GM12878 (cell line): ENCODE measurements at regions not wholly inside any gene's neighbourhood (a gene's known extent, or its start where the extent isn't known, plus 50 kb on each side); places are given as distances from the start of the nearest gene placed in this dataset.
"Not testable (repeated sequence)": the region's sequence is repeated elsewhere in the genome, so short reads cannot be mapped to it uniquely, and the experiment has no call there.

Experiments used
- CREB1 ChIP-seq: IDR thresholded peaks from 2 replicates; pipeline ENCODE4 v1.6.1; 2012; ENCODE audit warnings: low read depth, mild to moderate bottlenecking, inconsistent platforms
- CTCF ChIP-seq, 3 experiments: IDR thresholded peaks in 2 of 3; conservative IDR thresholded peaks in 1 of 3; 2 replicates each; pipeline ENCODE4 v1.5.1; 2011; ENCODE audit warnings: low read depth in 3 of 3, low read length in 3 of 3, mild to moderate bottlenecking in 3 of 3, control low read depth in 2 of 3, moderate library complexity in 2 of 3, inconsistent platforms in 1 of 3, mixed read lengths in 1 of 3; ENCODE audit not compliant: control insufficient read depth in 2 of 3, insufficient read depth in 1 of 3; ENCODE audit errors: extremely low read depth in 1 of 3

GRCh38 chr2:91520972-91521535 is 2829.6 kb downstream of the RPIA start:
- not testable (repeated sequence) for TF ChIP-seq CREB1; CTCF (IDR thresholded peaks at IDR 0.05 in 2 of 3, conservative IDR thresholded peaks at IDR 0.05 in 1 of 3; ENCODE audit: control insufficient read depth in 2 of 3, extremely low read depth in 1 of 3, insufficient read depth in 1 of 3, low read depth in 3 of 3, low read length in 3 of 3)
